H1 (cell line): ENCODE measurements at regions not wholly inside any gene's neighbourhood (a gene's known extent, or its start where the extent isn't known, plus 50 kb on each side); places are given as distances from the start of the nearest gene placed in this dataset.

Experiments used
- CTCF ChIA-PET: fragments of 300-600 bp; sonication (Branson Sonifier 250); formaldehyde crosslinking; loops from one replicate; lab custom pipeline; 2021; ENCODE audit not compliant: partially characterized antibody; lab: Charles Lee
- POLR2A ChIA-PET: fragments of 300-600 bp; sonication (Branson Sonifier 250); formaldehyde crosslinking; loops from one replicate; lab custom pipeline; 2021; ENCODE audit warnings: inconsistent platforms; ENCODE audit not compliant: partially characterized antibody; lab: Charles Lee
- DNase-seq, 2 experiments: peaks; one replicate each; pipeline versions ENCODE4 v3.0.0 to v3.0.0-alpha.2; 2010 to 2022; ENCODE audit warnings: low spot score in 2 of 2, low read depth in 1 of 2, mixed read lengths in 1 of 2
- FAIRE-seq: peaks from 2 replicates; lab custom pipeline; 2011; peaks lifted over from hg19 to GRCh38; lab: Jason Lieb, UNC
- H2AFZ ChIP-seq: 2 replicates; pipeline ENCODE4 v1.8.1; 2012; ENCODE audit warnings: low read length, inconsistent platforms
- H2AK5ac ChIP-seq: 2 replicates; pipeline ENCODE4 v1.6.1; 2013; ENCODE audit warnings: low read depth, low read length
- H2BK120ac ChIP-seq: replicated peaks from 2 replicates; pipeline ENCODE3; 2013; ENCODE audit warnings: low read depth, low read length, inconsistent platforms
- H2BK12ac ChIP-seq: 2 replicates; pipeline ENCODE4 v1.6.1; 2013; ENCODE audit warnings: low read depth, low read length
- H2BK15ac ChIP-seq: 2 replicates; pipeline ENCODE4 v1.6.1; 2013; ENCODE audit warnings: low read length
- H2BK20ac ChIP-seq: 2 replicates; pipeline ENCODE4 v1.6.1; 2013; ENCODE audit warnings: low read length
- H2BK5ac ChIP-seq: 2 replicates; pipeline ENCODE4 v1.6.1; 2013; ENCODE audit warnings: low read depth, low read length
- H3K14ac ChIP-seq: 2 replicates; pipeline ENCODE4 v1.6.1; 2013; ENCODE audit warnings: inconsistent platforms; ENCODE audit not compliant: insufficient read length
- H3K18ac ChIP-seq: 2 replicates; pipeline ENCODE4 v1.6.1; 2013; ENCODE audit warnings: low read length; ENCODE audit errors: extremely low read depth
- H3K23ac ChIP-seq: 2 replicates; pipeline ENCODE4 v1.6.1; 2013; ENCODE audit warnings: inconsistent platforms; ENCODE audit not compliant: insufficient read length
- H3K23me2 ChIP-seq: 2 replicates; pipeline ENCODE4 v1.6.1; 2013; ENCODE audit warnings: low read depth, low read length
- H3K27ac ChIP-seq: 2 replicates; pipeline ENCODE4 v1.6.1; 2011; ENCODE audit warnings: low read depth, low read length, inconsistent platforms
- H3K27me3 ChIP-seq, 4 experiments: replicated peaks in 1 of 4; 1 replicate in 1 of 4; 2 replicates in 3 of 4; pipeline versions ENCODE4 v1.6.1 to v1.8.1; 2011 to 2013; ENCODE audit warnings: low read length in 3 of 4, mild to moderate bottlenecking in 3 of 4, inconsistent platforms in 2 of 4, mixed read lengths in 2 of 4, moderate library complexity in 1 of 4; ENCODE audit not compliant: control insufficient read depth in 3 of 4, insufficient read depth in 3 of 4; ENCODE audit errors: extremely low read depth in 1 of 4
- H3K36me3 ChIP-seq, 4 experiments: 2 replicates each; pipeline versions ENCODE4 v1.6.1 to v1.8.1; 2011 to 2013; ENCODE audit warnings: mild to moderate bottlenecking in 4 of 4, low read length in 3 of 4, moderate library complexity in 2 of 4, control low read depth in 1 of 4, inconsistent platforms in 1 of 4; ENCODE audit not compliant: insufficient read depth in 4 of 4, control insufficient read depth in 2 of 4
- H3K4ac ChIP-seq: replicated peaks from 2 replicates; pipeline ENCODE3; 2013; ENCODE audit warnings: low read length, low read depth, mixed read lengths, inconsistent platforms; ENCODE audit not compliant: insufficient read length
- H3K4me1 ChIP-seq, 4 experiments: replicated peaks in 1 of 4; 1 replicate in 1 of 4; 2 replicates in 3 of 4; pipeline versions ENCODE4 v1.6.1 to v1.8.1; 2011 to 2013; ENCODE audit warnings: low read length in 3 of 4, inconsistent platforms in 2 of 4, mixed read lengths in 1 of 4; ENCODE audit not compliant: insufficient read depth in 4 of 4, control insufficient read depth in 3 of 4
- H3K4me2 ChIP-seq, 2 experiments: 2 replicates each; pipeline versions ENCODE4 v1.6.1 to v1.8.1; 2011 to 2013; ENCODE audit warnings: low read depth in 2 of 2, low read length in 2 of 2, control low read depth in 1 of 2, inconsistent platforms in 1 of 2, mild to moderate bottlenecking in 1 of 2; ENCODE audit not compliant: insufficient read depth in 1 of 2
- H3K4me3 ChIP-seq, 4 experiments: fragments of 200-600, 300-600 bp in 1 of 4; sonication (generic), shearing (Covaris generic), sonication (Bioruptor Twin) in 1 of 4; 2 replicates each; pipeline versions ENCODE4 v1.5.1 to v1.8.1; 2011 to 2016; ENCODE audit warnings: low read length in 4 of 4, low read depth in 3 of 4, control low read depth in 2 of 4, inconsistent platforms in 2 of 4, mild to moderate bottlenecking in 2 of 4, mixed read lengths in 1 of 4, moderate library complexity in 1 of 4; ENCODE audit not compliant: insufficient read depth in 2 of 4; ENCODE audit errors: extremely low read depth in 1 of 4
- H3K56ac ChIP-seq: replicated peaks from 2 replicates; pipeline ENCODE3; 2013; ENCODE audit warnings: low read depth, mild to moderate bottlenecking, mixed read lengths, low read length, inconsistent platforms; ENCODE audit not compliant: insufficient read length
- H3K79me1 ChIP-seq: 2 replicates; pipeline ENCODE4 v1.6.1; 2013; ENCODE audit warnings: low read depth, low read length, control low read depth
- H3K79me2 ChIP-seq, 2 experiments: 2 replicates each; pipeline versions ENCODE4 v1.6.1 to v1.8.1; 2012 to 2013; ENCODE audit warnings: low read length in 2 of 2, mild to moderate bottlenecking in 2 of 2, inconsistent platforms in 1 of 2; ENCODE audit not compliant: insufficient read depth in 2 of 2, control insufficient read depth in 1 of 2
- H3K9ac ChIP-seq, 4 experiments: replicated peaks in 1 of 4; 1 replicate in 1 of 4; 2 replicates in 3 of 4; pipeline versions ENCODE4 v1.6.1 to v1.8.1; 2011 to 2013; ENCODE audit warnings: low read depth in 3 of 4, low read length in 3 of 4, control low read depth in 2 of 4, mild to moderate bottlenecking in 2 of 4, moderate library complexity in 2 of 4, inconsistent platforms in 1 of 4; ENCODE audit errors: extremely low read depth in 1 of 4
- H3K9me3 ChIP-seq, 2 experiments: 2 replicates each; pipeline versions ENCODE4 v1.6.1 to v1.8.1; 2012 to 2013; ENCODE audit warnings: mild to moderate bottlenecking in 2 of 2, moderate library complexity in 2 of 2, control low read depth in 1 of 2, inconsistent platforms in 1 of 2, low read depth in 1 of 2, low read length in 1 of 2, mixed read lengths in 1 of 2; ENCODE audit not compliant: insufficient read depth in 2 of 2
- H4K20me1 ChIP-seq, 2 experiments: replicated peaks in 1 of 2; 2 replicates each; pipeline versions ENCODE3 to v1.8.1; 2011 to 2013; ENCODE audit warnings: inconsistent platforms in 2 of 2, low read length in 2 of 2, mild to moderate bottlenecking in 1 of 2; ENCODE audit not compliant: insufficient read depth in 2 of 2, control insufficient read depth in 1 of 2
- H4K5ac ChIP-seq: 2 replicates; pipeline ENCODE4 v1.6.1; 2013; ENCODE audit warnings: low read length, low read depth, mixed read lengths, inconsistent platforms; ENCODE audit not compliant: insufficient read length
- H4K8ac ChIP-seq: 2 replicates; pipeline ENCODE4 v1.8.0; 2013; ENCODE audit warnings: mild to moderate bottlenecking, moderate library complexity, low read length, inconsistent platforms; ENCODE audit not compliant: insufficient read depth; ENCODE audit errors: extremely low read depth
- H4K91ac ChIP-seq: replicated peaks from 2 replicates; pipeline ENCODE3; 2013; ENCODE audit warnings: low read length, mixed read lengths, inconsistent platforms; ENCODE audit not compliant: insufficient read length
- CBX5 ChIP-seq: fragments of 300-800, 300-1000 bp; sonication (generic); IDR thresholded peaks from 2 replicates; pipeline ENCODE4 v1.7.1; 2016; ENCODE audit warnings: antibody characterized with exemption, low read length, low read depth
- CBX8 ChIP-seq: fragments of 300-800, 300-1000 bp; sonication (generic); IDR thresholded peaks from 2 replicates; pipeline ENCODE4 v1.7.1; 2016; ENCODE audit warnings: low read depth, low read length, borderline replicate concordance
- CEBPB ChIP-seq: IDR thresholded peaks from 2 replicates; pipeline ENCODE4 v1.6.1; 2012; ENCODE audit warnings: low read depth, low read length
- CHD1 ChIP-seq: IDR thresholded peaks from 2 replicates; pipeline ENCODE4 v1.6.1; 2012; ENCODE audit warnings: low read depth, low read length, improper control_type of control experiment
- EGR1 ChIP-seq: IDR thresholded peaks from 2 replicates; pipeline ENCODE4 v1.6.1; 2011; ENCODE audit warnings: low read depth, low read length, borderline replicate concordance
- EZH2 ChIP-seq: fragments of 200-600 bp; sonication (generic); IDR thresholded peaks from 2 replicates; pipeline ENCODE4 v1.7.1; 2012; ENCODE audit warnings: low read depth, mild to moderate bottlenecking, moderate library complexity, low read length, inconsistent platforms; ENCODE audit not compliant: severe bottlenecking
- KDM1A ChIP-seq: fragments of 200-600, 300-600 bp; sonication (generic); IDR thresholded peaks from 2 replicates; pipeline ENCODE4 v1.7.1; 2016; ENCODE audit warnings: mild to moderate bottlenecking, low read length, borderline replicate concordance
- MAFK ChIP-seq: IDR thresholded peaks from 2 replicates; pipeline ENCODE4 v1.6.1; 2012; ENCODE audit warnings: low read depth, mild to moderate bottlenecking, improper control_type of control experiment, low read length
- PHF8 ChIP-seq: fragments of 200-600 bp; sonication (generic); conservative IDR thresholded peaks from 2 replicates; pipeline ENCODE4 v1.7.1; 2012; ENCODE audit warnings: low read depth, mild to moderate bottlenecking, inconsistent platforms, low read length, moderate library complexity
- SIRT6 ChIP-seq: IDR thresholded peaks from one replicate; pipeline ENCODE4 v1.7.1; 2012; ENCODE audit warnings: low read length, inconsistent platforms
- SUZ12 ChIP-seq: fragments of 200-600 bp; sonication (generic); IDR thresholded peaks from 2 replicates; pipeline ENCODE4 v1.6.1; 2012; ENCODE audit warnings: mild to moderate bottlenecking, inconsistent platforms, low read length, moderate library complexity, mixed read lengths
- TEAD4 ChIP-seq: IDR thresholded peaks from 2 replicates; pipeline ENCODE4 v1.6.1; 2012; ENCODE audit warnings: low read depth, low read length, inconsistent platforms, mixed read lengths
- WGBS, 2 experiments: shearing (Covaris generic) in 1 of 2; methylation state at CpG; one replicate each; pipeline versions ENCODE4 v1.1.6 to v1.1.7; 2013 to 2015; ENCODE audit warnings: low lambda C conversion rate in 2 of 2, mixed read lengths in 2 of 2, inconsistent platforms in 1 of 2, low coverage in 1 of 2, missing lambda C conversion rate in 1 of 2; ENCODE audit not compliant: insufficient replicate concordance in 2 of 2, insufficient coverage in 1 of 2, insufficient read length in 1 of 2; ENCODE audit errors: extremely low coverage in 1 of 2, missing lambda C conversion rate in 1 of 2; 5-methylcytosine and 5-hydroxymethylcytosine counted together

DNA sequence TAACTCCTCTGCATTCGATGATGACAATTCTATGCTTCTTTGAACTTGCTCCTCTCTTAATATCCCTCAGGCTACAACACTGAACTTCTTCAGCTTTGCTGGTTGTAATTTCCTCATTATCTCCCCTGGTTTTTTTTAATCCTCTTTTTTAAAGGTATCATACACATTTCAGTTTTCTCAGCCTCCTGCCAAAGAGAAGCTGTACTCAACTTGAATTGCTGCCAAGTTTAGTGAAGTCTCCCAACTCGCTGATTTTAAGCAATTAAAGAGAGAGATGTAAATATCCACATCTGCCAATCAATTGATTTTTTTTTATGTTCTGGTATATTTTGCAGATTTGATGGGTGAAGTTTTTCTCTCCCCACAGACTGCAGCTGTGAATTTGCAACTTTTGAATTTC is 817.8 kb downstream of the GALC start:
- POLR2A ChIA-PET: no interaction called here
- WGBS, 2 experiments: 86% methylated on average over 2 of the region's 2 CpGs; no CpG with 5 or more reads in 1 of the 2 experiments
- TF ChIP-seq EZH2 (no peak), SUZ12 (no peak), TEAD4 (no peak), CBX8 (no peak), SIRT6 (no peak), CBX5 (no peak), EGR1 (no peak), PHF8 (no peak), CHD1 (no peak), CEBPB (no peak), KDM1A (no peak), MAFK (no peak)
- no peak overlapping the region for H3K9ac ChIP-seq
- no peak overlapping the region for H3K18ac ChIP-seq
- H3K14ac ChIP-seq: no peak overlapping the region
- no peaks in the 10 kb centered on the region for H3K23me2 ChIP-seq
- H2AFZ ChIP-seq: no peak overlapping the region
- DNase-seq (no peak), FAIRE-seq (no peak)
- H3K27me3 ChIP-seq: peaks cover 0 to 1% (median 0%) of the 10 kb centered on the region in 4 experiments; a peak in 1 of 7 replicates
- no peaks in the 10 kb centered on the region for H3K79me1 ChIP-seq
- H2BK15ac ChIP-seq: no peak overlapping the region
- no peaks in the 10 kb centered on the region for H4K20me1 ChIP-seq
- no peaks in the 10 kb centered on the region for H3K36me3 ChIP-seq
- no peaks in the 10 kb centered on the region for H3K79me2 ChIP-seq
- H4K8ac ChIP-seq: no peak overlapping the region
- H3K56ac ChIP-seq: no peak overlapping the region
- H3K4ac ChIP-seq: no peak overlapping the region
- H4K5ac ChIP-seq: no peak overlapping the region
- no peak overlapping the region for H3K23ac ChIP-seq
- H3K4me3 ChIP-seq: no peak overlapping the region
- H2BK20ac ChIP-seq: no peak overlapping the region
- no peak overlapping the region for H3K27ac ChIP-seq
- no peak overlapping the region for H3K4me2 ChIP-seq
- peaks cover 0 to 3% (median 0%) of the 10 kb centered on the region in 4 experiments; a peak in 2 of 7 replicates for H3K4me1 ChIP-seq
- no peak overlapping the region for H2BK5ac ChIP-seq
- no peak overlapping the region for H2AK5ac ChIP-seq
- no peak overlapping the region for H2BK120ac ChIP-seq
- H4K91ac ChIP-seq: no peak overlapping the region
- no peaks in the 10 kb centered on the region for H3K9me3 ChIP-seq
- CTCF ChIA-PET: no interaction called here
- H2BK12ac ChIP-seq: no peak overlapping the region
